ENCODE measurements at regions not wholly inside any gene's neighbourhood (a gene's known extent, or its start where the extent isn't known, plus 50 kb on each side); places are given as distances from the start of the nearest gene placed in this dataset.

DNA sequence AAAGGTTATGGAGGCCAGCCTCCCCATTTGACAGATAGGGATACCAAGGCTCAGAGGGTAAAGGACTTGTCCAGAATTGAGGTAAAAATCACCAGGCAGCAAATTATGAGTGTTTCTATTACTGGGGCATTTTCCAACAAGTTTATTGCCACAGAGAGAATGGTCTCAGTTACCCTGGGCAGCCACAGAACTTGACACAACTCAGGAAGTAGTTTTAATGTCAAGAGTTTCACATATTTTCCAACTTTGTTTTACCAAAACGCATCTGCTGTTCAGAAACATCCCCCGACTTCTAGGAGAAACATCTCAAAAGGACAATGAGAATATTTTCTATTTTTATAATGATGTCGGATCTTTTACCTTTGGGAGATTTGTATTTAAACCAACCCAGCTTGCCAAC, 107.5 kb upstream of the MRPS22 start:
- TF ChIP-seq POLR2A (IDR thresholded peaks at IDR 0.05) (no peak), CTCF (IDR thresholded peaks at IDR 0.05) (no peak)
